GM18861 (cell line): ENCODE measurements at regions not wholly inside any gene's neighbourhood (a gene's known extent, or its start where the extent isn't known, plus 50 kb on each side); places are given as distances from the start of the nearest gene placed in this dataset.
A peak's percentile ranks its signal among the peaks of the same experiment; 100 is the strongest.
"Not testable (repeated sequence)": the region's sequence is repeated elsewhere in the genome, so short reads cannot be mapped to it uniquely, and the experiment has no call there.

Experiments
- ATAC-seq: cut with Tn5 transposase; IDR thresholded peaks from one replicate; pipeline ENCODE4 v1.9.1; 2021; ENCODE audit not compliant: unreplicated experiment

GRCh38 chr1:170375082-170375723 is 156.8 kb upstream of the GORAB start:
- no peak for ATAC-seq

GRCh38 chr1:170376801-170377385 is 155.1 kb upstream of the GORAB start:
- no peak for ATAC-seq

GRCh38 chr1:170377440-170377839 is 154.5 kb upstream of the GORAB start:
- ATAC-seq = peak; percentile 68

- ATAC-seq = peak; percentile 25
Measured at GRCh38 chr1:170377896-170378634, 153.9 kb upstream of the GORAB start.

GRCh38 chr1:170385750-170386149 is 146.2 kb upstream of the GORAB start:
- ATAC-seq = no peak

- ATAC-seq = no peak
Measured at GRCh38 chr1:170388489-170388888, 143.5 kb upstream of the GORAB start.

DNA sequence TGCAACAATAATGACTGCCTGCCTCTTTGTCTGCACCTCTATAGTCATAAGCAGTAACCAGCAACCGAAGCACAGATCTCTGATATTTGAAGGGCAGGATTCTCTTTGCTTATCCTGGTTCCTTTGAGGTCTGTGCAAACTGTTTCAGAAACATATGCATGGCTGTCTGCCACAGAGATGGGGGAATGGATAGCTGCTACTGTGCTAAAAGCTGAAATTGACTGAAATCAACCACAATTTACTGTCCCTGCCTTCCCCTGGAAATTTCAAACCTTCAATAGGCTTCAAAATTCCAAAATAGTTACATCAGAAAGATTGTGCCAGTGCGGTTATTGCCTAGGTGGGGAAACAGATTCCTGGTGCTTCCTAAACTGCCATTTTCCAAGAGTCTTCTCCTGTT is 136.8 kb upstream of the GORAB start:
- ATAC-seq = no peak

DNA sequence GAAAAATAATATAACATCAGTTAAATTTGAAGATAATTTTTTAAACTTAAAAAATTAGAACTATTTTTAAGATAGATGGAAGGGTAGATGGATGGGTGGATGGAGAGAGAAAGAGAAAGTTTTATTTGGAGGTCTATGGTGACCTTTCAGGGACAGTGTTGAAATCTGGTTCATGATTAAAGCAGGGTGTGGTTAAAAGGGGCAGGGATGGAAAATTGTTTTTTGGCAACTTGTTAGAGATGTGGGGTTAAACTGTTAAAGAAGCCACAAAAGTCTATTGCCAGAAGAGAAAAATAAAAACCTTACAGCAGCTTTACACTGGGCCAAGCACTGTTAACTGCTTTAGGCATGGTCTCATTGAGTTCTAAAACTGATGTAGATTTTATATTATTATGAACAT is 134.9 kb upstream of the GORAB start:
- ATAC-seq = no peak

DNA sequence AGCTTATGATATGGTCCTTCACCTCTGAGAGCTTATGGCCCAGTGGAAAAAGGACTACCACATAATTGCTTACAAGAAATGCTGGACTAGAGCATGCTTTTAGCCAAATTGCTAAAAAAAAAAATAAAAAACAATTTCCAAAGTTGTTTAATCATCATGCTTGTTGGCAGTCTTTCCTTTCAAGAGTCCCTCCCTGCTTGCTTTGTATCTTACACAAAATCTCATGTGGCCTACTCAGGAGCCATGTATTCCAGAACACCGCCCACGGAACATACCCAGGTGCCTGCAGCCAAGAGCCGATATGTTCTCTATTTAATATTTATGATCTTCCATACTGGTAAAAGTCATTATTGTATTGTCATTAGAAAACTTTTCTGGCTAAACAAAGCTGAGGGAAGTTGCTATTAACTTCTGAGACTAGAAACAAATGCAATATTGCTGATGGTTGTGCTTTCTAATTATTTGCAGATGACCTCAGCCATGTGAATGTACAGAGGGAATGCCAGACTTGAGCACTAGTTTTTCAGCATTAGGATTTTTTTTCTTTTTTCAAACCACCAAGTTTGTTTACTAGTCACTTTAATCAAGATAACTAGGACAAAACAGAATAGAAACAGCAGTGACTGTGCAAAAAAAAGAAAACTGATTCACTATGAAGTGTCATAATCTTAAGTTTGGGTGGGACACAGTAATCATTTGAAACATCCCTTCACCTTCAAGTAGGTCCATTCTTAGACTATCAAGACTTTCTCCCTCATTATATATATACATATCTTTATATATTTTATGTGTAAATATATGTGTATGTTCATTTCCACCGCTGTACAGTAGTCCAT is 129.3 kb upstream of the GORAB start:
- no peak for ATAC-seq

DNA sequence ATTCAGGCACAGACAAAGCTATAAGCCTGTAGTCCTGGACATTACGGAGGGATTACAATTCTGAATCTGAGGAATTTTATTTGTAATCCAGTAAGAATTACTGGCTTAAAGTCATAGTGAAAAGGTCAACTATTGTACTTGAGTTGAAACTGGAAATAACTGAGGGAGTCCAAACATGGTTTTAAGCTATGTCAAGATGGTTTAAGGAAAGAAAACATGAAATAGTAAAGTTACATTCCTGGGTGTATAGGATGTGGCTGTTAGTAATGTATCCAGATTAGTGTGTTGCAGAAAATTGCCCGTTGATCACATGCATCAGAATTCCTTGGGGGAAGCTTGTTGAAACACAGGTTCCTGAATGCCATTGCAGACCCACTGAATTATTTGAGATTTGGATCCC is 124.8 kb upstream of the GORAB start:
- ATAC-seq = no peak

GRCh38 chr1:170407581-170407980 is 124.4 kb upstream of the GORAB start:
- no peak for ATAC-seq

DNA sequence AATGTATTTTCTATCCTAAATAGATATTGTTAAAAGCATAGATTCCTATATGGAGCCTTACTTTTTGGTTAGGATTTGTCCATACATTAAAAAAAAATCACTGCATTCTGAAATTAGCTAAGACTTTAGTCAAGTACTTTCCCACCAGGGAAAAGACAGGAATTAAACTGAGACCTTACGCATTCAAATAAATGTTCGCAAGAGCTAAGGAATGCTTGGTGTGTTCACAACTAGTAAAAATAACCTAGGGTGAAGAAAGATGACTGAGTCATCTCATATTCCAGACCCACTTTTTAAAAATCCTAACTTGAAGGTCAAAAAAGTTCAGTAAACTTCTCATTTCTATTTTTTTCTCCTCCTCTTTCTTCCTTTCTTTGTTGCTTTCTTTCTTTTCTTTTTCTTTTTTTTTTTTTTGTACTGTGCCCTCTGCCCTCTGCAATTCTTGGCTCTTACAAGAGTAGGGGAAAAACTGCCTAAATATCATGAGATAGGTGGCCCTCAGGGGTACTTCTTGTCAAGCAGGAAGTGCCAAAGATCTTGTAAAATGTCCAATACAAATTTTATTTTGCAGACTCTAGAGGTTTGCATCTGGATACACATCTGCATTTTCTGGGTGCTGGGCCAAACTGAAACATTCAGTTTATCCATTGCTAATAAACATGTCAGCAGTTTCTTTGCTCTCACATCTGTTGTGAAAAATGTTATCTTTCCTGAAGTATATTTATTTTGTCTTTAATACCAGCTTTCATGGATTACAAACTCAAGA is 121.4 kb upstream of the GORAB start:
- ATAC-seq = no peak

GRCh38 chr1:170414989-170415709 is 116.8 kb upstream of the GORAB start:
- ATAC-seq = no peak

DNA sequence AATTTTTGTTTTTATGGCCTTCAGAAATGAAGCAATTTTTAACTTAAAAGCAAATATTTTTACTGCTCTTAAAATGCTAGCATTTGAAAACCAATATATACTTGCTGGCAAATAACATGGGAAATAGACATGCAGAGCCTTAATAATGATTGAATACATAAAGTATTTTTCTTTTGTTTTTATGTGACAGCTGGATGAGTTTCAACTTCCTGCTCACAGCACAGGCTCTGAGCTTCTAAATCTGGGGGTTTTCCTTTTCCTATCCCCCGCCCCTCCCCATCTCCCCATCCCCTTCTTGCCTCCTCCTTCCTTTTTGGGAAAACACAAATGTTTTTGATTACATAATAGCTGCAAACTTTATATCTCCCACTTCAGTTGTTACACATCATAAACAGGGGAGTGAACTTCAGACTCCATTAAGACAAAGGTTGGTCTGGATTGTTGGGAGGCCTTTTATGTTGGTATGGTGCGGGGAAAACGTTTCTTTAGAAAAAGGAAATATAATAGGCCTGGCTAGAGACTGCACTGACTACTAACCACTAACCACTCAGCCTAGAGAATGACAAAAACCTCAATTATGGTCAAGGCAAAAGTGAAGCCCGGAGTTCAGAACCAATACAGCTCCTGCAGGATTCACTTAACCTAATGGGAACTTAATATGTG is 116.1 kb upstream of the GORAB start:
- no peak for ATAC-seq

- ATAC-seq = no peak
Measured at GRCh38 chr1:170424346-170424745, 107.6 kb upstream of the GORAB start.

DNA sequence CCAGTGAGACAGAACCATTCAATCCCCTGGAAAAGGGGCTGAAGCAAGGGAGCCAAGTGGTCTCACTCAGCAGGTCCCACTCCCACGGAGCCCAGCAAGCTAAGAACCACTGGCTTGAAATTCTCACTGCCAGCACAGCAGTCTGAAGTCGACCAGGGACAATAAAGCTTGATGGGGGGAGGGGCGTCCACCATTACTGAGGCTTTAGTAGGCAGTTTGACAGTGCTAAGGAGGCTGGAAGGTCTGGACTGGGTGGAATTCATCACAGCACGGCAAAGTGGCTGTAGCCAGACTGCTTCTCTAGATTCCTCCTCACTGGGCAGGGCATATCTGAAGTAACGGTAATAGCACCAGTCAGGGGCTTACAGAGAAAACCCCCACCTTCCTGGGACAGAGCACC is 105.4 kb upstream of the GORAB start:
- no peak for ATAC-seq

- ATAC-seq = not testable (repeated sequence)
Measured at GRCh38 chr1:170427002-170427401, 105.0 kb upstream of the GORAB start.

DNA sequence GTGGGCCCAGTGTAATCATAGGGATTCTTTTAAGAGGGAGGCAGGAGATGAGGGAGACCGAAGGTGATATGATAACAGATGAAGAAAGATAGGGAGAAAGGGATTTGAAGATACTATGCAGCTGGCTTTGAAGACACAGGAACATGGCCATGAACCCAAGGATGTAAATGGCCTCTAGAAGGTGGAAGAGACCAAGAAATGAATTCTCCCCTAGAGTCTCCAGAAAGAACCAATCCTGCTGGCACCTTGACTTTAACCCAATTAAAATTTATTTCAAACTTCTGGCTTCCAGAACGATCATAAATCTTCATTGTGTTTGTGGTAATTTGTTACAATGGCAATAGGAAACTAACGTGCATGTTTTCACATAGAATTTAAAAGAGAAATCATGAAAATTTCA is 95.0 kb upstream of the GORAB start:
- ATAC-seq = no peak

GRCh38 chr1:170445096-170445495 is 86.9 kb upstream of the GORAB start:
- ATAC-seq = no peak
